DOHH2 (cell line): ENCODE measurements at regions not wholly inside any gene's neighbourhood (a gene's known extent, or its start where the extent isn't known, plus 50 kb on each side); places are given as distances from the start of the nearest gene placed in this dataset.

Source experiments
- H3F3A ChIP-seq: fragments of 200-600 bp; sonication (generic), shearing (Covaris generic); 2 replicates; pipeline ENCODE4 v1.6.0; 2016; ENCODE audit warnings: antibody characterized with exemption, mild to moderate bottlenecking; ENCODE audit not compliant: control insufficient read depth, insufficient read depth
- H3K27ac ChIP-seq: fragments of 200-600 bp; sonication (generic); 2 replicates; pipeline ENCODE4 v1.5.1; 2014; ENCODE audit warnings: low read depth, mild to moderate bottlenecking, low read length, moderate library complexity
- H3K27me3 ChIP-seq: fragments of 200-600 bp; sonication (generic); 2 replicates; pipeline ENCODE4 v1.6.1; 2014; ENCODE audit warnings: mild to moderate bottlenecking, low read length, mixed read lengths; ENCODE audit not compliant: control insufficient read depth
- H3K36me3 ChIP-seq: fragments of 200-600 bp; sonication (generic); 2 replicates; pipeline ENCODE4 v1.6.1; 2014; ENCODE audit warnings: mild to moderate bottlenecking, low read length, moderate library complexity, mixed read lengths; ENCODE audit not compliant: control insufficient read depth
- H3K4me1 ChIP-seq: fragments of 200-600 bp; sonication (generic); 2 replicates; pipeline ENCODE4 v1.6.1; 2014; ENCODE audit warnings: mild to moderate bottlenecking, low read length, mixed read lengths; ENCODE audit not compliant: control insufficient read depth
- H3K4me2 ChIP-seq: fragments of 200-600 bp; sonication (generic); 2 replicates; pipeline ENCODE4 v1.6.0; 2014; ENCODE audit warnings: mild to moderate bottlenecking, low read length, moderate library complexity
- H3K4me3 ChIP-seq: fragments of 200-600 bp; sonication (generic); 2 replicates; pipeline ENCODE4 v1.5.1; 2014; ENCODE audit warnings: mild to moderate bottlenecking, low read length, mixed read lengths
- H3K79me2 ChIP-seq: fragments of 200-600 bp; sonication (generic); 2 replicates; pipeline ENCODE4 v1.6.1; 2014; ENCODE audit warnings: mild to moderate bottlenecking, low read length, mixed read lengths; ENCODE audit not compliant: control insufficient read depth
- H3K9me2 ChIP-seq: fragments of 200-600 bp; sonication (generic); replicated peaks from 2 replicates; pipeline ENCODE4 v1.6.1; 2014; ENCODE audit warnings: mild to moderate bottlenecking, low read length, mixed read lengths; ENCODE audit not compliant: control insufficient read depth
- H3K9me3 ChIP-seq: fragments of 200-600 bp; sonication (generic); 2 replicates; pipeline ENCODE4 v1.6.1; 2014; ENCODE audit warnings: antibody characterized with exemption, low read length, mixed read lengths; ENCODE audit not compliant: control insufficient read depth, insufficient read depth
- H4K20me1 ChIP-seq: fragments of 200-600 bp; sonication (generic); 2 replicates; pipeline ENCODE4 v1.6.0; 2014; ENCODE audit warnings: low read depth, mild to moderate bottlenecking, antibody characterized with exemption, low read length, moderate library complexity; ENCODE audit not compliant: control insufficient read depth, insufficient read depth
- CTCF ChIP-seq: fragments of 200-600 bp; sonication (generic); IDR thresholded peaks from one replicate; pipeline ENCODE4 v1.5.1; 2014; ENCODE audit warnings: antibody characterized with exemption, mild to moderate bottlenecking, low read depth, low read length; ENCODE audit not compliant: poor library complexity, severe bottlenecking
- EZH2phosphoT487 ChIP-seq: fragments of 200-600 bp; sonication (generic); IDR thresholded peaks from 2 replicates; pipeline ENCODE4 v1.6.1; 2017; ENCODE audit warnings: borderline replicate concordance, mild to moderate bottlenecking, antibody characterized with exemption, low read length, moderate library complexity, mixed read lengths

GRCh38 chr3:162610261-162610660, 1113.7 kb downstream of the OTOL1 start:
- H3K9me2 ChIP-seq, result no peaks in the 10 kb centered on the region
- H3K27me3 ChIP-seq, result no peaks in the 10 kb centered on the region
- H3F3A ChIP-seq, result no peaks in the 10 kb centered on the region
- no peaks in the 10 kb centered on the region for H3K9me3 ChIP-seq
- H3K4me1 ChIP-seq, result no peaks in the 10 kb centered on the region
- no peak overlapping the region for H3K27ac ChIP-seq
- no peak overlapping the region for H3K4me2 ChIP-seq
- no peaks in the 10 kb centered on the region for H4K20me1 ChIP-seq
- H3K4me3 ChIP-seq, result no peak overlapping the region
- TF ChIP-seq EZH2phosphoT487 (no peak), CTCF (no peak)
- H3K36me3 ChIP-seq, result no peaks in the 10 kb centered on the region
- H3K79me2 ChIP-seq, result no peaks in the 10 kb centered on the region

GRCh38 chr3:162612991-162613390, 1116.4 kb downstream of the OTOL1 start:
- no peak for TF ChIP-seq CTCF
- no peak for TF ChIP-seq EZH2phosphoT487
- Histone ChIP-seq H3K27ac (no peak overlapping the region), H3K36me3 (no peaks in the 10 kb centered on the region), H3K4me3 (no peak overlapping the region), H3K79me2 (no peaks in the 10 kb centered on the region), H3K4me2 (no peak overlapping the region), H4K20me1 (no peaks in the 10 kb centered on the region), H3K4me1 (no peaks in the 10 kb centered on the region), H3K27me3 (no peaks in the 10 kb centered on the region), H3F3A (no peaks in the 10 kb centered on the region), H3K9me2 (no peaks in the 10 kb centered on the region), H3K9me3 (no peaks in the 10 kb centered on the region)

- TF ChIP-seq EZH2phosphoT487, result no peak
- Histone ChIP-seq H3K9me3 (peaks cover 3% of the 10 kb centered on the region; the same call in 1 of the 2 replicates), H3K27ac (no peak overlapping the region), H3K4me3 (no peak overlapping the region), H3K36me3 (no peaks in the 10 kb centered on the region), H3K9me2 (no peaks in the 10 kb centered on the region), H3K79me2 (no peaks in the 10 kb centered on the region), H3K4me2 (no peak overlapping the region), H3K27me3 (no peaks in the 10 kb centered on the region), H3K4me1 (no peaks in the 10 kb centered on the region), H4K20me1 (no peaks in the 10 kb centered on the region), H3F3A (no peaks in the 10 kb centered on the region)
Observed at GRCh38 chr3:162626172-162626571, 1129.6 kb downstream of the OTOL1 start.

- no peaks in the 10 kb centered on the region for H3K4me1 ChIP-seq
Observed at GRCh38 chr3:162628531-162628930, 1131.9 kb downstream of the OTOL1 start.

More at GRCh38 chr3:162628531-162628930, 1131.9 kb downstream of the OTOL1 start:
- no peaks in the 10 kb centered on the region for H4K20me1 ChIP-seq
- H3F3A ChIP-seq, result no peaks in the 10 kb centered on the region
- no peaks in the 10 kb centered on the region for H3K27me3 ChIP-seq
- H3K27ac ChIP-seq, result no peak overlapping the region
- no peak overlapping the region for H3K4me3 ChIP-seq
- no peak for TF ChIP-seq CTCF
- no peak for TF ChIP-seq EZH2phosphoT487
- no peaks in the 10 kb centered on the region for H3K79me2 ChIP-seq
- H3K4me2 ChIP-seq, result no peak overlapping the region
- no peaks in the 10 kb centered on the region for H3K9me3 ChIP-seq
- no peaks in the 10 kb centered on the region for H3K36me3 ChIP-seq
- no peaks in the 10 kb centered on the region for H3K9me2 ChIP-seq
